MV-4-11 (cell line): ENCODE measurements at regions not wholly inside any gene's neighbourhood (a gene's known extent, or its start where the extent isn't known, plus 50 kb on each side); places are given as distances from the start of the nearest gene placed in this dataset.
A peak's percentile ranks its signal among the peaks of the same experiment; 100 is the strongest.

Experiments
- DNase-seq: peaks from one replicate; lab custom pipeline; 2025; lab: John Stamatoyannopoulos, UW

DNA sequence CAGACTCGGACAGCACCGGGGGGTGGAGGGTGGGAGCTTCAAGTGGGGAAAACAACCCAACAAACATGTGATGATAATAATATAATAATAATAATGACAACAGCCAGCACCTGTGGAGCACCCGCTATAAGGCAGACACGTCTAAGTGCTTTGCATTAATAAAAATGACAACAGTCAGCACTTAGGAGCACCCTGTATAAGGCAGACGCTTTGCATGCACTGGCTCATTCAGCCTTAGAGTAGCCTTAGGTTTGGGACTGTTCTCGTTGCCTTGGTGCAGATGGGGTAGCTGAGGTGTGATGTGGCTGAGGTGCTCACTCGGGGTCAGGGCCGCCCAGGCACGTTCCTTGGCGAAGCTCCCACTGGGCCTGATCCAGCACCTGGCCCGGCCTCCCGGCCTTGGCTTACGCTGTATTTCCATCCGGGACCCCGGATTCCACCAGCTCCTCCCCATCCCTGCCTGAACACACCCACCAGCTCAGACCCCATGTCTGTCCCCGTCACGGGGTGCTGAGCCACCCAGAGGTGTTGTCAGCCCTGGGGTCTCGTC, 144.0 kb upstream of the CIBAR2 start:
- no peak for DNase-seq

DNA sequence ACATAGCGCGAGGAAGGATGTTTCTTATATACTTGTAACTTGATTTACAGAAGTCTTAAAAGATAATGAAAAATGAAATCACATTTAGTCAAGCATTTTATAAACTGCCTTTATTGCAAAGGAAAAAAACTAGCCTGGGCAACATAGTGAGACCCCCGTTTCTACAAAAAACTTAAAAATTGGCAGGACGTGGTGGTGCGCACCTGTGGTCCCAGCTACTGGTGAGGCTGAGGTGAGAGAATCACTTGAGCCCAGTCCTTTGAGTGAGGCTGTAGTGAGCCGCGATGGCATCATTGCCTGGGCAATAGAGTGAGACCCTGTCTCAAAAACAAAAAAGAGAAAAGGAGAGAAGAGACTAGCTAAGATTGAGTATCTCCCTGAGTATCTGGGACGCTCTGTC, 145.2 kb upstream of the CIBAR2 start:
- DNase-seq = no peak

GRCh38 chr16:85258166-85258565, 145.9 kb upstream of the CIBAR2 start:
- no peak for DNase-seq

- peak; percentile 71 for DNase-seq
These were observed 146.4 kb upstream of the CIBAR2 start for GRCh38 chr16:85258629-85259028.

- DNase-seq = no peak
These were observed 147.0 kb upstream of the CIBAR2 start for GRCh38 chr16:85259115-85259831.

- no peak for DNase-seq
These were observed 147.5 kb upstream of the CIBAR2 start for GRCh38 chr16:85259832-85260167.

- no peak for DNase-seq
These were observed 148.9 kb upstream of the CIBAR2 start for GRCh38 chr16:85261204-85261603.

DNA sequence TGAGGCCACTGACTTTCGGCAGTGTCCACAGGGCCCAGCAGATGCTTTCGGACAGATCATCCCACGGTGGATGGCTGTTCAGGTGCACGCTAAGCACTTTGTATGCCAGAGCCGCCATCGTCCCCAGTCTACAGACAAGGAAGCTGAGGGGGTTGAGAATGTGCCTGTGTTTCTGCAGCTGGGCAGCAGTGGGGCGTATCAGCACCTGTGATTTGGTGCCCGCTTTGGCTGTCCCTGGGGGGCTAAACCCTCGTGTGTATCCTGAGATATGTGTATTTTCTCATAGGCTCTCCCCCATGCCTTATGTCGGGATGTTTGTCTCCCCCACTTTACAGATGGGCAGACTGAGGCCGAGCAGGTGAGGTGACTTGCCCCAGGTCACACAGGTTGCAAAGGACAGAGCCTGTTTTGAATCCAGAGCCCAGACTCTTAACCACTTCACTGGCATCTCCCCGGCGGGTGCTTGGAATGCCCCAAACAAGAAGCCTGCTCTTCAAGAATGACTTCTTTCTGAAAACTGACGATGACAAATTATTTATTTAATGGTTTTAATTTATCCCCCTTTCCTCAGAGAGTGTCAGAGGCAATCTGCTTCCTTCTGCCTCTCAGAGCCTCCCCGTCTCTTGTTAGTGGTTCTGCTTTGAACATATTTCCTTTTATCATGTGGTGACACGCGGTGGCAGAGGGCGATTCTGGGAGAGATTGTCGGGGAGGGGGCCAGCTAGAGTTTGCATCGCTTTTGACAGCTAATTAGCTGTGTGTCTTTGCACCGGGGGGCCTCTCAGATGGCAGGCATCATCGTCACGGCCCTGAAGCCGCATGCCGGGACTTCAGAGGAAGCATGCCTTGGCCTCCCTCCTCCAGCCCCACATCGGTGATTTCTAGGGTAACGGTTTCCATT, 149.6 kb upstream of the CIBAR2 start:
- DNase-seq = no peak

GRCh38 chr16:85262558-85263238, 150.4 kb upstream of the CIBAR2 start:
- DNase-seq = peak; percentile 93

- no peak for DNase-seq
These were observed 150.9 kb upstream of the CIBAR2 start for GRCh38 chr16:85263239-85263585.

- DNase-seq = no peak
These were observed 152.5 kb upstream of the CIBAR2 start for GRCh38 chr16:85264752-85265151.

GRCh38 chr16:85265161-85265784, 153.0 kb upstream of the CIBAR2 start:
- DNase-seq = peak; percentile 68

GRCh38 chr16:85265810-85266209, 153.5 kb upstream of the CIBAR2 start:
- DNase-seq = no peak

GRCh38 chr16:85266857-85267256, 154.6 kb upstream of the CIBAR2 start:
- DNase-seq = no peak

DNA sequence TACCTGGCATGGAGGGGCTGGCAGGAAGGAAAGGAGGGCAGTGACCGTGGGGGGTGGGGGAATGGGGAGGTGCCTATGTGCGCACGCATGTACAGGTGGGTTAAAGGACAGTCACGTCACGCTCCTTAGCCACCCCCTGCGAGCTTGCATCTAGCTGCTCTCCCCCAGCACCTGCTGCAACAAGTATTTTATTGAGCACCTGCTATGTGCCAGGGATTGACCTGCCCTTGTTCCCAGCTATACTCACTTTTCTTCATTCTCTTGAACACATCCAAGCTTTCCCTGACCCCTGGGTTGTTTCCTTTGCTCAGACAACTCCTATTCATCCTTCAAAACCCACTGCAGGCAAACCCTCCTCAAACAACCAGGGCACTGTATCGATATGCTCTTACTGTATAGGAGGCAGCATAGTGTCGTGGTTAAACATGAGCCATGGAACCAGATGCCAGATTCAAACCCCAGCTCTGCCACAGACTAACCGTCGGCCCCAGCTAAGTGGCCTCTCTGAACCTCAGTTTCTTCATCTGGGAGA, 155.2 kb upstream of the CIBAR2 start:
- DNase-seq = no peak

DNA sequence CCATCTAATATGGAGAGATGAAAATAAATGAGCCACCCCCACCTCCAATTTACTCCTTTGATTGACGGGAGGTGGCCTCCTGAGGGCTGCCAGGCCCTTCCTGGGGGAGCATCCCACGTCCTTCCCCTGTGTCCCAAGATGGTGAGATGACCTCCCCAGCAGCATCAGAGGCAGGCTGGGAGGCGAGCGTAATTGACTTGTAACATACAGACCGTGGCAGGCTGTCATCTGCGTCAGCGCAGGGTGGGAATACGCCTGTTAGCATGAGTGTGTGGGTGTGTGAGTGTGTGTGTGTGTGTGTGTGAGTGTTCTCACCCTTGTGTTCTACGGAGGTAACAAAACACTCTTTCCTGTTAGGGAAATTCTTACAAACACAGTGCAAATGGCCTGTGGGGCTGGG, 156.9 kb upstream of the CIBAR2 start:
- DNase-seq = no peak

GRCh38 chr16:85270374-85270773, 158.1 kb upstream of the CIBAR2 start:
- DNase-seq = no peak

- no peak for DNase-seq
These were observed 158.9 kb upstream of the CIBAR2 start for GRCh38 chr16:85271198-85271597.

GRCh38 chr16:85273293-85273692, 161.0 kb upstream of the CIBAR2 start:
- no peak for DNase-seq

- DNase-seq = no peak
These were observed 162.2 kb upstream of the CIBAR2 start for GRCh38 chr16:85274501-85274900.

DNA sequence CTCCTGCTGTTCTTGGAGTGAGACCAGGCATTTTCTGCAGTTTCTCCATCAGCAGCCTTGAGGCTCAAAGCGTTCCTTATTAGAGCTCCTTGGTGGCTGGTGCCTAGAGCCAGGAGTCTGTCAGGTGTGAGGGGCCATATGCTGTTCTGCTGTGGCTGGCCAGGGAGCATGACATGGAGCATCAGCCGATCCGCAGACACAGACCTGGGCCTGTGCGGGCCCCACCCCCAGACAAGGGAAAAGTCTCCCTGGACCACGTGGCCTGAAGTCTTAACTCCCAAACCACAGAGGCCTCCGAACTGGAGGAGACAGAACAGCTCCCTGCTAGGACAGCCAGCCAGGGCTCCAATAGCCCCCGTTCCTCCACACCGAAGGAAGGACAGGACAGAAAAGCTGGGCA, 162.7 kb upstream of the CIBAR2 start:
- no peak for DNase-seq
